CD4-positive, alpha-beta T cell treated with Interleukin-15 for 4 hours (primary cell): ENCODE measurements at regions not wholly inside any gene's neighbourhood (a gene's known extent, or its start where the extent isn't known, plus 50 kb on each side); places are given as distances from the start of the nearest gene placed in this dataset.
"Not testable (repeated sequence)": the region's sequence is repeated elsewhere in the genome, so short reads cannot be mapped to it uniquely, and the experiment has no call there.

ENCODE experiments used
- DNase-seq: peaks from one replicate; pipeline ENCODE4 v3.0.0-alpha.2; 2020; ENCODE audit warnings: low spot score

DNA sequence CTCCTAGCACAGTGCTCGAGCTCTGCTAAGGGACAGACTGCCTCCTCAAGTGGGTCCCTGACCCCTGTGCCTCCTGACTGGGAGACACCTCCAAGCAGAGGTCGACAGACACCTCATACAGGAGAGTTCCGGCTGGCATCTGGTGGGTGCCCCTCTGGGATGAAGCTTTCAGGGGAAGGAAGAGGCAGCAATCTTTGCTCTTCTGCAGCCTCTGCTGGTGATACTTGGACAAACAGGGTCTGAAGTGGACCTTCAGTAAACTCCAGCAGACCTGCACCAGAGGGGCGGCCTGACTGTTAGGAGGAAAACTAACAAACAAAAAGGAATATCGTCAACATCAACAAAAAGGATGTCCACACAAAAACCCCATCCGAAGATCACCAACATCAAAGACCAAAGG is 60.6 kb upstream of the DCN start:
- not testable (repeated sequence) for DNase-seq

DNA sequence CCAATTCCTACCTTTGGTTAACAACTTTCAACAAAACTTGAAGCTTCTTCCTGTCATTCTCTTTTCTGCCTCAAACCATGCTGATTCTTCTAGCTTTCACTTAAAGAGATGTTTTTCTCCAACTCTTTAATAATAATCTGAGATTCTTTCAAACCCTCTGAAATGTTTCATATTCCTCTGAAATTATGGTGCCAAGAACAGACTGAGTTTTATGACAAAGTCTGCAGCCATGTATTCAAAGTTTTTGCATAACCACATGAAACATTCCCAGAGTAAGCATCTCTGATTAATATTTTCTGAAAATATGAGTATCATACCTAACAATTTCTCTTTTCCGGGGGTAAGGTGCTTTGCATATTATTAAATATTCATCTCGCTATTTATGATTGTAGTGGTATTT is 59.1 kb upstream of the DCN start:
- no peak for DNase-seq

DNA sequence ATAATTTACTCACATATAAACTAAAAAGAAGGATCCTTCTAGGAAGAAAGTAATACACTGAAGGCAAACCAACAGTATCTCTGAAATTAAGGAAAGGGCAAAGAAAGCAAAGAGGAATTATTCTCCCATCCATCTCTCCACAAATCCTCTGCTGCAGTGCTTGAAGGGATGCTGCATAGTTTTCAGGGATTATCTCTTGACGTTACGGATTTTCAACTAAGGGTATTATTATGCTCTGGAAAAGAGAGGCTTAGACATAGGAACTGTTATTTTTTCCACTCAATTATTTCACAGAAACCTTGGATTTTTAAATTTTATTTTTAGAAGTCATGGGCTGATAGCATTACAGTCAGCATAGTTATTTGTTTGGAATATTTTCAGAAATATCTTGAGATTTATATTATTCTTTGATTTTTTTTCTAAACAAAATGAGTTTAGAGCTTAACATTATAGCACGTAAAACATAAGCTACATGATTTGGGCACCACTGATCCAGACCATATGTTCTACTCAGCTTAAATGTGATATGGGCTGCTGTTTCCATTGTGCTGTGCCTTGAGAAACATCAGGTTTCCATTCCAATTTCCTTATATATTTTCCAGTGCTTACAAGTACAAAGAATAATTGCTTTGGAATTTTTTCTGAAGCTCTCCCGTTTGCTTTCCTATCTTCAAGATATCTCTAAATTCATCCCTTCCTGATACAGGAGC is 57.9 kb upstream of the DCN start:
- DNase-seq = no peak

DNA sequence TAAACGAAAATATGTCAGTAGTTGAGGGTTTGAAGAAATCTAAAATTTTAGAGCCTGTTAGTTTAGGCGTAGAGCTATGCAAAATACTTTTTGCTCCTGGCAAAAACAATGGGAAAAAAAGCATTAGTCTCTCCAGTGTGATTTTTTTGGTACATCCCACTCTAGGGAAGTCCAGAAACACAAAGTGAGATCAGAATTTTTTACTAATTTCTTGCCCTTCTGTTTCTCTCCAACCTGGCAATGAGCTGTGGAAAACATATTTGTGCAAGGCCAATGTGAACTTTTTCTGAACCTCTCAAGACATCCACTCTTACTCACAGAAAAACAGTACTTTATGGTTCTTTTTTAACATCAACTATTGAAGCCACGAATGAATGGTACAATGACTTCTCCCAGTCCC is 56.9 kb upstream of the DCN start:
- DNase-seq = no peak
